ENCODE measurements at regions not wholly inside any gene's neighbourhood (a gene's known extent, or its start where the extent isn't known, plus 50 kb on each side); places are given as distances from the start of the nearest gene placed in this dataset.

DNA sequence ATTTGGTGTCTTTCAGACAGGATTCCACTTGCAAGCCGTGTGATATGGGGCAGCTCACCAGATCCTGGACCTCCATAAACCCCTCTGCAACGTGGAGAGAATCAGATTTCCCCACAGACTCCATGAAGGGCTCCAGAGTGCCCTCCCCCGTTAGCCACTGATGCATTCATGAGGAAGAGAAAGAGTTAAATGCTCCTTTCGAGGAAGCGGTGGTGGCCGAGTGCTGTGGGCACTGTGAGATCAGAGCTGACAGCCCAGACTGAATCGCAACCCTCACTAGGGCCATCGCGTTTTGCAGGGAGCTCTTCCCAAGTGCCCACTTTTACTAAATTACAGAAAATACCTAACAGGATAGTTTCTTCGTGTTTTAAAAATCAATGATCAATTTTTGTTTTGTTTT is 226.3 kb upstream of the ZNF32 start:
- no peak for DNase-seq (ENCODE audit: low read depth, low spot score)

DNA sequence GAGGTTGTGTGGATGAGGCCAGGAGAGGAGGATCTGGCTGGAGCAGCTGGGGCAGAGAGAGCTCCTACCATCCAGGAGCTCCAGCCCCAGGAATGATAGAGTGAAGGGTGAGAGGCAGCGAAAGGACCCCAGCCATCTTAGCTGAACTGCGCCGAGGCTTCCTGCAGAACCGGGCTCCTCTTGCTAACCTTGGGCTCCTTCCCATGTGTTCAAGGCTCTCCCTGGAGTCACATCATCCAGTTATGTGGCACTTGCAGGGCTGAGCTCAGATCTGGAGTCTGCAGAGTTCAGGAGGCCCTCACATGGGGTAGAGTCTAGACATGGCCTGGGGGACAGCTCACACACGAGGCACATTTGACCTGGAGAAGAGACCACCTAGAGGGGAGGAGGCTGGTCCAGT is 225.0 kb upstream of the ZNF32 start:
- DNase-seq (ENCODE audit: low read depth, low spot score), result no peak

DNA sequence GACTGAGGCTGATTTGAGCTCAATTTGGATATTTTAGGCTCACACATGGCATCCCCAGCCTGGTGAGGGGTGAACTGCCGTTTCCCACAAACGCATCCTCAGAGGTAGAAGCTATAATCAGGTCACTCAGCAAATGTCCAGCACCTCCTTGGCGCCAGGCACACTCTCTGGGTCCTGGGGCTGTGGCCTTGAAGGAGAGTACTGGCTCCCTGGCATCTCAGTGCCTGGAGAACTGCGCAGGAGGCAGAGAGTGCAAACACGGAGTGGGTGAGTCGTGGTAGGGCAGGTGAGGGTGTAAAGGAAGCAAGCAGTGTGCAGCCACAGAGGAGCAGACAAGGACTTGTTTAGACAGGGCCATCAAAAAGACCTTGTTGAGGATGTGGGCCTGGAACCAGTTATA is 224.0 kb upstream of the ZNF32 start:
- no peak for DNase-seq (ENCODE audit: low read depth, low spot score)

DNA sequence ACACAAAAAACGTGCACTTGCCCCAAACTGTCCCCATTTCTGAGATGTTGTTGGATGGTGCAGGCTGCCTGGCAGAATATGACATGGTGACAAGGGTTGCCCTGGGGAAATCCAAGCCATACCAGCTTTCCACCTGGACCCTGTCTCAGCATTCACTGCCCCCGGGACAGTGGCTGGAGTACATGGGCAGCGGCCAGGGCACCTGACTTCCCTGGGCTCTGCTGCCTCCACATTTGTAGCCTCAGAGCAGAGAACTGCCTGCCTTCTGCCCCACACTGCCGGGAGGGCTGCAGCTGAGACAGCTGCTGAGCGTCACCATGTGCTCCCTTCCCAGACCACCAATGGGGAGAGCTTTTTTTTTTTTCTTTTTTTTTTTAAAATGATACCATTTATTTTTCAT is 222.9 kb upstream of the ZNF32 start:
- no peak for DNase-seq (ENCODE audit: low read depth, low spot score)

DNA sequence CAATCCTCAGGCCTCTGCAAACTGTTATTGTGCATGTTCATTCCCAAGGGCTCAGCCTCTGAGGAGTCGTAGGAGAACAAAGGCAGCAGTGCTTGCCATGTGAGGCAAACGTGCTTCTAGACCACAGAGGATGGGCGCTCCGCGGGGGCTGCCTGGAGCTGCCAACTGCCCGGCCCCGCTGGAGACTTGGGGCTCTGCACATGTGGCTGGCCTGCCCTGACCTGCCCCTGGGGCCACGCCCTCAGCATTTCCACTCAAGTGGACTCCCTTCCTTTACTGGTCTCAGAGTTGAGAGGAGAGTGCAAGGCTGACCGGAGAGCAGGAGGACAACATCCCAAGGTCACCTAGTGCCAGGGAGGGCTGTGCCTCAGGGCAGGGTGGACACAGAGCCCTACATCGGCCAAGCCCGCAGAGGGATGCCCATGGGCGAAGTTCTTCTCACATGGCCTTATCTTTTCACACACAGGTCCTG is 222.3 kb upstream of the ZNF32 start:
- DNase-seq (ENCODE audit: low read depth, low spot score), result no peak

DNA sequence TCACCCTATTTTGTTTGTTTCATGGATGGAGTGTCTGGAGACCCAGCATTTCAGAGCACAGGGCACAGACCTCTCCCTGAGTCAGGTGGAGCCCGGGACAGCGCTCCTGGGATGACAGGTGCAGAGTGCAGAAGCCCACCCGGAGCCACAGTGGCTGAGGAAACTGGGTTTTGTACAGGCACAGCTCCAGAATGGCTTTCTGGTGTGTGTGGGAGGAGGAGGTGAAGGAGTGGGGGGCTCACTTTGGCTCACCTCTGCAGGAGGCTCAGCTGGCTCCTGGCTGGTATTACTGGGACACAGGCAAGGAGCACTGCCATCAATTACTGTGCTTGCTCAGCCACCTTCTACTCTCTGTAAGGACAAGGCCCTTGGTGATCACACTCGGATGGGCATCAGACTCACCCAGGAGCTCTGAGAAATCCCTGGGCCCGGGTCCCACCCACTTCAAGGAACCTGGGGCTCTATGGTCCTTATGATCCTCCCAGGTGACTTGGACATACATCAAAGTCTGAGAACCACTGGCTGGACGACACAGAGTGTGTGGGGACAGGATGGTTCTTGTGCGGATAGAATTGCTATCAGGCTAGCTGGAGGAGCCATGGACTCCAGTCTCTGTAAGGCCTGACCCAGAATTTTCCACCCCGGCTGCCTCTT is 221.1 kb upstream of the ZNF32 start:
- DNase-seq (ENCODE audit: low read depth, low spot score), result no peak

DNA sequence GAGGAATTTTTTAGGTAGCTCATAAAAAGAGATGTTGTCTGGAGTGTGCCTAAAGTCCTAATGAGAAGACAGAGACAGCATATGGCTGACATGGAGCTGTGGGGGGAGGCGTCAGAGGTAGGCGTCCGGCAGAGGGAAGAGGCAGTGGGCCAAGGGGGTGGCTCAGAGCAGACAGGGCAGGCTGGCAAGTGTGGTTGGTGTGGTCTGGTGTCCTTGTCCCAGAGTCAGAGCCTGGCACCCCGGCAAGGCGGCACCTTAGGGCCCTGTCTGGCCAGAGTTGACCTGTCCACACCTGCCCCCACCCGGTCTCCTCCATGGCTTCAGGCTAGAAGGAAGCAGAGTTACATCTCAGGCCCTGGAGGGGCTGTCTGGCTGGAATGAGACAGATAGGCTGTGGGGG is 220.3 kb upstream of the ZNF32 start:
- no peak for DNase-seq (ENCODE audit: low read depth, low spot score)

DNA sequence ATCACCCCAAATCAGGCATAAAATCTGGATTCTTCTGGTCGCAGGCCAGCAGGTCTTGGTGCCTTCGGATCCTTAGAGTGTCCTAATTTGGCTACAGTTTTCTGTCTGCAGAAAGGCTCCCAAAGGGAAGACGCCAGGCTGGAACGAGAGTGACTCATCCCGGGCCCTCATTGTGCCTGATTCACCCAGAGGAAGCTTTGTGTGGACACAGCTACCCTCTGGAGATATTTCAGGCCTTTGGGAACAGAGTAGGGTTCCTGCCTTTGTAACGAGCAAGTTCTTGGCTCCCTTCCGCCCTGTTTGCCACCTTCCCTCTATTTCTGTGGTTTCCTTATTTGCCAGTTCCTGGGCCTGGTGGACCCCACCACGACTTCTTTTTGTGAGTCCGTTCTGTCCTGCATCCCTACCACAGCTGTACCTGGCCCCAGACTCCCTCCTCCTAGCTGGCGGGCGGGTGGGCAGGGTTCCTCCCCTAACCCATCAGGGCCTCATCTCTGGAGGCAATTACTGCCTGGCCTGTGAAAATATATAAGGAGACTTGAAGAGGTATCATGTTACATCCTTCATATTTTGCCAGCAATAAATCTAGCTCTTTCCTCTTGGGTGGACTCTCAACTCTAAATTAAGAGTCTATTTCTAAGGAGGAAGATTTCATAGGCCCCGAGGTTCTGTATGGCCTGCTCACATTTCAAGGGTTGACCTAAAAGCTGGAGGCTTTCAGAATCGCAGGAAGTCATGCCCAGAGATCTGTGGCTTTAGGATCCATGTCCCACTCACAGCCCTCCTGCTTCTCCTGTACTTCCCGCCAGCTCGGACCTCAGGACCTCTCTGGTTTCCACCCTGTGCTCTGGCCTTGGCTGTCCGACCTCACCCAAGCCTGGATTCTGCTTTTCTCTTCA is 219.2 kb upstream of the ZNF32 start:
- no peak for DNase-seq (ENCODE audit: low read depth, low spot score)

DNA sequence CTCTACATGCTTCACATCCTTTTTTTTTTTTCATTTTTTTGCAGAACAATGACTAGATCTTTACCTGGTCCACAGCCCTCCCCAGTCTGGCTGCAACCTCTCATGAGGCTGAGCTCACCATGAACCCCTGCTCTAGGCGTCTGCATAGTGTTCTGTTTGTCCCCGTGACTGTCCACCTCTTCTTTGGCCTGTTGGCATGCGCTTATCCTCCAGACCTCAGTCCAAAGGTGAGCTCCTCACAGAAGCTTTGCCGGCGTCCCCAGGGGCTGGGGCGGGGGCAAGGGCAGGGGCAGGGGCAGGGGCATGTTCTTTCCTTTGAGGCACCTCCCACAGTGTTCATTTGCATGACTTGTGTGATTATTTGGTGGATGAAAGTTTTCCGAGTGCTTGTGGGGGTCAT is 218.4 kb upstream of the ZNF32 start:
- no peak for DNase-seq (ENCODE audit: low read depth, low spot score)

DNA sequence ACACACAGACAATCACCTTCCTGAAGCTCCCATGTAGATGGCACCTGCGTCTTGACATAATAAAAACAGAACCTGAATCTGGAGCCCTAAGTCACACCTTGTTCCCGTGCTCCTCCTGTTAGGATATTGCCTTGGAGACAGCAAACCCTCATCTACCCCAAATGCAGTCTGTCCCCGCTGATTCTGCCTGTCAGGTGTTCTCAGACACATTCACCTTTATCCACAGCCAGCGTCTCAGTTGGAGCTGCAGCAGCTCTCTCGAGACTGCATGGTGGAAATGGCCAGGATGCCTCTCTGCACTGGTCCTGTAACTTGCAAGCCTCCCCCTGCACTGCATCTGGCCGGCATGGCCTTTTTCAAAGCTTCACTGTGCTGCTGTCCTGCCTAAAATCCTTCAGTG is 218.0 kb upstream of the ZNF32 start:
- DNase-seq (ENCODE audit: low read depth, low spot score), result no peak

DNA sequence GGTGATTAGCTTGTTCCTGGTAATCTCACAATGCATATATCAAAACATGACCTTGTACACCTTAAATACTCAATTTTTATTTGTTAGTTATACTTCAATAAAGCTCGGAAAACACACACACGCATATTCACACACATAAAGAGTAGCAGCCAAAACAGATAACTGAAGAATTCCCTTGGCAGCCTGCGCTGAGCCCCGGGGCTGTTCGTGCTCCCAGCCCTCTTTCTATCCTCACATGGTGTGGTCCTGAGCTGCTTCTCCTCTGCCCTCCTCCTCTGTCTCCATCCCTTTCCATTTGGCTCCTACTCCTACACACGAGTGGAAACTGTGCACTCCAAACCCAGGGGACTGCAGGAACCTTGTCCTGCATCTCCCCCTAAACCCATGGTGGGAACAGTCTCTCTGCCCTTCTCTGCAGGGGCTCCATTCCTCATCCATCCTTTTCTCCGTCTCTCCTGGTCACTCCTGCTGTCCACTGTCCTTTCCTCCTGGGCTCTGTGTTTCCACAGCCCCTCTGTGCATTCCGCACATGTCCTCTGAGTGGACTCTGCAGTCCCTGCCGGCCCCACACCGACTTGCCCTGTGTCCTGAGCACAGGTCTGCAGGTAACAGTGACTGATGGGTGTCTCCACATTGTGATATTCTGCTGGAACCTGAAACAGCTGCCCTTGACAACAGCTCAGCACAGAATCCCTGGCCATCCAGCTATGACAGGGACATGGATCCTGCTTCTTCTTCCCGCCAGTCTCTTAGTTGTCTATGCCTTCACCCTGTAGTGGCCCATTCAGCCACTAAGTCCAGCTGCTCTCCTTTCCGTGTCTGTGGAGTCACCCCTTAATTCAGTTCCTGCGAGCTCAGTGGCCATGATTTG is 216.8 kb upstream of the ZNF32 start:
- no peak for DNase-seq (ENCODE audit: low read depth, low spot score)

DNA sequence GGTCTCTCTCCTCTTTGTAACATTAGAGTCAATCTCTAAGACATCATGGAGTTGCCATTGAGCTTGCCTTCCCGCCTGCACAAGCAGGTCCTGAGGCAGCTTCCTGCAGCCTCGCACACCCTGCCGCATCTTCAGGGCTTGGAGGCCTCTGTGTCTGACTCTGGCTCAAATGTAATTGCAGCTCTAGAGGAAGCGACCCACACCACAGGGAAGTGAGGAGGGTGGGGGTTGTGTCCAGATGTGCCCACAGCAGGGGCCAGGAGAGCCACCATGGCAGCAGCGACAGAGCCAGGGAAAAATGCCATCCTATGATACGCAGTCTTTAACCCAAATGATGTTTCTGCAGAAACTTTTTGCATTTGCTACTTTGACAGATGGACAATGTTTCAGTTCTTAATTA is 216.0 kb upstream of the ZNF32 start:
- no peak for DNase-seq (ENCODE audit: low read depth, low spot score)

DNA sequence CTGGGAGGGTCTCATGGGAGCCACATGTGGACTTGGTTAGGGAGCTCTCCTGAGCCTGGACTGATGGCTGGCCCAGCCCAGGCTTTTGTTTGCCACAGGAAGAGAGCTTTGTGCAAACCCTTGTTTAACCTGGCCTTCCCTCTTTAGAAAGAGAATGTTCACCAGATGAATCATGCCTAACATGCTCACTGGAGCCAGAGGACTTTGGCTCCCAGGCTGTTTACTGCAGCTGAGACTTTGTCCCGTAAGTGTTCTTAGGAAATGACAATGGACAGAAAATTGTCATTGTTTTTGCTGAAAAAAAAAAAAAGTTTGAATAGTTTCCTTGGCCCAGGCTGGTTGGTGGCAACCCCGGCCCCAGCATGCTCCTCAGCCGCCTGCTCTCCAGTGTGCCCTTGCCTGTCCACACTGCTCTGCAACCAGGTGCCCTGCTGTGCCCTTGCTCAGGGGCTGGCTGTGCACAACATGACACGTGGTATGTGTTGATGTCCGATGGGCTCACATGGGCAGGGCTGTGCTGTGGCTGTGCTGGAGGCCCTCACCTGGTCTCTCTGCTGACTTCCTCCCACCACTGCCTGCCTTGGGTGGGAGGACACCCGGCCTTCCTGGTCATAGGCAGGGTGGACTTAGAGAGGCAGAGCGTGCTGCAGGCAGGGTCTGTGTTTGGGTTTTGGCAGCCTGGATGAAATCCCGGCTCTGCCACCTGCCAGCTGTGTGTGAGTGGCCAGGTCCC is 215.3 kb upstream of the ZNF32 start:
- DNase-seq (ENCODE audit: low read depth, low spot score), result no peak

DNA sequence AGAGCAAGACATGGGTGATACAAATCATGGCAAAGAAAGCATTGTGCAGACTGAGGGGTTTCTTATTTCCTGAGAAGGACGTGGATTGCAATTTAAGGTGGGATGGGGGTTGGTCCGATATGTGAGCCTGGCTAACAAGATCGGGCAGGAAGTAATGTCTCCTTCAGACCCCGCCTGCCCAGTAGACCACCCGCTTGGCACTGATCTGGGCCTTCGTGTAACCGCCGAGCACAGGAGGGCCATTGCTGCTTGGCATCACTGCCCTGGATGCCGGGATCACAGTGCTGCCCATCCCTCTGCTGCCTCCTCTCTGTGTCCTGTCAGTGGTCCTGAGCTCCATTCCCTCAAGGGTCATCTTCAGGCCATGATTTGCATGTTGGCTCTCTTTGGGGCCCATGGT is 214.6 kb upstream of the ZNF32 start:
- no peak for DNase-seq (ENCODE audit: low read depth, low spot score)

DNA sequence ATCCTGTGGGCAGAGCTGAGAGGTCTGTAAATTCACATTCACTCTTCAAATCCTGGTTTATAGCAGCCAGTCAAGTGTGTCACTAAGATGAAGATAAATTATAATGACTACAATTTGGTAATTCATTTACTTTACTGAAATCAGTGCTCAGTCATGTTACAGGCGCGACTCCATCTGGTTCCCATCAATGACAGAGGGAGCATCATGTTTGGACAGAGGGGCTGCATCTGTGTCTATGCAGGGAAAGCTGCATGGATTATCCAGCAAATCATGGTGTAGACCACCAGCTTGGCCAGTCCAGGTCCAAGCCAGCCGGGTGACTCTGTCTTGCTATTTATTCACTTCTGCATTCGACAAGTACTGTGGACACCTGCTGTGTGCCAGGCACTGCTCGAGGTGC is 214.1 kb upstream of the ZNF32 start:
- no peak for DNase-seq (ENCODE audit: low read depth, low spot score)

DNA sequence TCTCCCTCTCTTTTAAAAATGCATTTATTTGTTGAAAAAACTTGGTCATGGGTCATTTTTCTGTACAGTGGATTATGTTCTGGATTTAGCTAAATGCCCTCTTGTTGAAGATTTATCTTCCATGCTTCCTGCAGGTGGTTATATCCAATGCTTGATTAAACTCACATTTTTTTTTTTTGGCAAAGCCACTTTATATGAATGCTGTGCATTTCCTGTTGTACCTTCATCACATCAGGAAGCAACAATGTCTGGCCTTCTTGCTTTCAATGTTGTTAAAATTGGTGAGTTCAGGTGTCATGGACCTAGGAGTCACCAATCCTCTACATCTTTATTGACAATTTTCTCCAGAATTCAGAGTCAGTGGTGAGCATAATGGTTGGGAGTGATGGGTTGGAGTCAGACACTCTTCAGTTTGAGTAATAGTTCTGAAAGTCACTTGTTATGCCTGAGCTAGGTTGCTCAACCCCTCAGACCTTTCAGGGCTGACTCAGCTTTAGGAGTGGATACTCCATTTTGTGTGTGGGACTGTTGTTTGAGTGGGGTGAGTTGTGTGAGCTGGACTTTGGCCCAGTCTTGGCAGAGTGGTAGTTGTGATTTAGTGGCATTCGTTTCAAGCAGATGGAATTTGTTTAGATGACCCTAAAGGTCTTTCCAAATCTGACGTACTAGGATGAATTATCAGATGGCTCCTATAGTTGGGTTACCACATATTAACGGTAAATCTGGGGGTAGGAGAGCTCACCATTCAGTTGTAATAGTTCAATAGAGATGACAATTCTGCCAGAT is 213.5 kb upstream of the ZNF32 start:
- no peak for DNase-seq (ENCODE audit: low read depth, low spot score)

DNA sequence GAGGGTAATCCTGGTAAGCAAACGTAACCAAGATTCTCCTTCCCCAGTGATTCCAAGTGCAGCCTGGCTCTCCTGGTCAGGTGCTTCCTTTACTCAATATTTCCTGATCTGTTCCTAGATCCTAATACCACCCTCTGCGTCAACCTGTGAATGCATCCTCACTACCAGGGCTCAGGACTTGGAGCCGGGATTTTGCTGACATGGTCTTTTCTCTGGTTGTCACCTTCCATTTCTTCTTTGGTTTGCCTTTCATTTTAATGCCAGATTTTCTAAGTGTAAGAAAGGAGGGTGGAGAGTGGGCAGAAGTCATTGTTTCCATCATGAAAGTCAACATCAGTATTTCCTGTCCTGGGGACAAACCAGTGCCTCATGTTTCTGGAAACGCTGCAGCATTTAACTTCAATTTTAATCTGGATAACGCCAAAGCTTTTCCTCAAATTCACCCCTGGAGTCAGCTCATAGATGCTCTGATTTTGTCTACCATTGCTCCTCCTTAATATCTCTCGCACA is 210.4 kb upstream of the ZNF32 start:
- no peak for DNase-seq (ENCODE audit: low read depth, low spot score)

DNA sequence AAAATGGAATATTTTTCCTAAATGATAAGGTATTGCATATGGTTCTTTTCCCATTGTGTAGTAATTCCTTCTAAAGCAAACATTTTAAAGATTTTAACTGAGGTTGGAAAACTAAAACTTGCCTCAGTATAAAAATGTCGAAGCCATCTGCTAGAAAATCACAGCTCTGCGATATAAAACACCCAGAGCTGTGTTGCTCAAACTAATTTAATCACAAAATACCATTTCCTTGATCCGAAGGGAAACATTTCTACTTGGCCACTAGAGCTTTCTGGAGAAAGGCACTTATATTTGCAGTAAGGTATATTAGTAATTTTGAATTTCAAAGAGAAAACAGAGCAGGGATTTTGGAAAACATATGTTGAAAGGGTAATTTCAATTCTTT is 209.2 kb upstream of the ZNF32 start:
- DNase-seq (ENCODE audit: low read depth, low spot score), result no peak

DNA sequence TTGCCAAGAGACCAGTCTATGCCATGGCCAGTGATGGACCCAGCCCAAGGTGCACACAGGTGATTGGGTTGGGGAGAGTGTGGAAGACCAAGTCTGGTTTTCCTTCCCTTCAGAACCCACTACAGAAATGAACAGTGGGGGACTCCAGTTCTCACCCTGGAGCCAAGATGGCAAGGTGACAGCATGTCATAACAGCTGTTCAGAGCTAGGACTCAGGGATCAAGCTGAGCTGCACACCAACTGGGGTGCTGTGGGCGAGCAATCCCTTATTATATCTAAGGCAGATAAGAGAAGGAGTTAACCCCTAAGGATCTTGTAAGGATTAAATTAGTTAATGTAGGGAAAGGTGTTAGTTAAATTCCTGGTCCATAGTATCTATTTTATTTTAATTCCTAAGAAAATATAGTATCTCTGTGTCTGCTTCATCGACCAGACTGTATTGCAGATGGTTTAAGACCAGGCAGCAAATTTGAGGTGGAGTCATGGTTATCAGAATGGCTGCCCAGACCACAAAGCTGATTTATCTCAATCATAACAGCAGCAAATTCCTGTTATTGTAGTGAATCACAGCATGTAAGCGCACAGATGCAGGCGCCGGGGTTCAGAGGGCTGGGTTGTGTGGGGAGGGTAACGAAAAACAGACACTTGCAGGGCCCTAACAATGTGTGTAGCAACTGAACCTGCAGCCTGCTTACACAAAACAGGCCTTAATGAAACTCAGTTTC is 208.7 kb upstream of the ZNF32 start:
- DNase-seq (ENCODE audit: low read depth, low spot score), result no peak

DNA sequence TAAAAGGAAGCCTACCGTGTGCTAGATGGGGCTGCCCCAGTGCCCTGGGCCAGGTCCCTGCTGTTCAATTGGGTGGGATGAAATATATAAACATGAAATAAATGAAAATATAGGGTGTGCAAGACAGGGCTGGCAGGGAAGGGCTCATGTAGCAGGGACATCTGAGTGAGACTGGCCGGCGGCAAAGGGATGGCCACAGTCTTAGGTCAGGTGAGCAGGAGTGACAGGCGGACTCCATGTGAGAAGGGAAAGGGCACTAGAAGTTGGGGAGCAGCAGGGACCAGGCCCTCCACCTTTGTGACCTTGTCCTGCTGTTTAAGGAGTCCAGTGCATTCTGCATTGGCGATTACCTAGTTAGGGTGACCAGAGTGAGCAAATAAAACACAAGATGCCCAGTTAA is 207.6 kb upstream of the ZNF32 start:
- DNase-seq (ENCODE audit: low read depth, low spot score), result no peak

Measured in iPS DF 19.7 (cell line).